GM12864 (cell line): ENCODE measurements at regions not wholly inside any gene's neighbourhood (a gene's known extent, or its start where the extent isn't known, plus 50 kb on each side); places are given as distances from the start of the nearest gene placed in this dataset.
"Not testable (repeated sequence)": the region's sequence is repeated elsewhere in the genome, so short reads cannot be mapped to it uniquely, and the experiment has no call there.

Experiments used
- DNase-seq: peaks from one replicate; pipeline ENCODE4 v3.0.0-alpha.2; 2011; ENCODE audit warnings: low read depth
- H3K4me3 ChIP-seq: 2 replicates; pipeline ENCODE4 v1.5.1; 2011; ENCODE audit warnings: mild to moderate bottlenecking, low read depth, low read length, control low read depth
- TF ChIP-seq, protein P1 (sequence below): IDR thresholded peaks from 2 replicates; pipeline ENCODE4 v1.5.1; 2011; ENCODE audit warnings: low read depth, mild to moderate bottlenecking, moderate library complexity, low read length, control low read depth, inconsistent platforms; ENCODE audit errors: missing control alignments

DNA sequence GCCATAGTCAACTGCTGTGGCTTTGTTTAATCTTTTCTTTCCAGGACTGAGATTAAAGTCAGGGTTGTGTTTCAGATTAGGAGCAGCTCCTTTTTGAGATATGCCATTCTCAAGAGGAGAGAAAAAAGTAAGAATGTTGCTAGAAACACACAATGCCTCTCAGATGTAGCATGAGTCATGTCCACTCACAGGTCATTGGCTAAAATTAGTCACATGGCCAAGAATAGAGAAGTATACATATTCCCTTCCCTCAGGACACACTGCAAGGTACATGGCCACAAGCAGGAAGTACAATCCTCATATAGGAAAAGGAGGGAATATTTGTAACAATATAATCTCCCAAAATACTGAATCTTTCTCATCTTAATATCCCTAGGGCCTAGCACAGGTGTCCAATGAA is 141.9 kb upstream of the PTBP2 start:
- no peak overlapping the region for H3K4me3 ChIP-seq
- TF ChIP-seq, protein P1, sequence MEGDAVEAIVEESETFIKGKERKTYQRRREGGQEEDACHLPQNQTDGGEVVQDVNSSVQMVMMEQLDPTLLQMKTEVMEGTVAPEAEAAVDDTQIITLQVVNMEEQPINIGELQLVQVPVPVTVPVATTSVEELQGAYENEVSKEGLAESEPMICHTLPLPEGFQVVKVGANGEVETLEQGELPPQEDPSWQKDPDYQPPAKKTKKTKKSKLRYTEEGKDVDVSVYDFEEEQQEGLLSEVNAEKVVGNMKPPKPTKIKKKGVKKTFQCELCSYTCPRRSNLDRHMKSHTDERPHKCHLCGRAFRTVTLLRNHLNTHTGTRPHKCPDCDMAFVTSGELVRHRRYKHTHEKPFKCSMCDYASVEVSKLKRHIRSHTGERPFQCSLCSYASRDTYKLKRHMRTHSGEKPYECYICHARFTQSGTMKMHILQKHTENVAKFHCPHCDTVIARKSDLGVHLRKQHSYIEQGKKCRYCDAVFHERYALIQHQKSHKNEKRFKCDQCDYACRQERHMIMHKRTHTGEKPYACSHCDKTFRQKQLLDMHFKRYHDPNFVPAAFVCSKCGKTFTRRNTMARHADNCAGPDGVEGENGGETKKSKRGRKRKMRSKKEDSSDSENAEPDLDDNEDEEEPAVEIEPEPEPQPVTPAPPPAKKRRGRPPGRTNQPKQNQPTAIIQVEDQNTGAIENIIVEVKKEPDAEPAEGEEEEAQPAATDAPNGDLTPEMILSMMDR, result no peak
- no peak for DNase-seq

DNA sequence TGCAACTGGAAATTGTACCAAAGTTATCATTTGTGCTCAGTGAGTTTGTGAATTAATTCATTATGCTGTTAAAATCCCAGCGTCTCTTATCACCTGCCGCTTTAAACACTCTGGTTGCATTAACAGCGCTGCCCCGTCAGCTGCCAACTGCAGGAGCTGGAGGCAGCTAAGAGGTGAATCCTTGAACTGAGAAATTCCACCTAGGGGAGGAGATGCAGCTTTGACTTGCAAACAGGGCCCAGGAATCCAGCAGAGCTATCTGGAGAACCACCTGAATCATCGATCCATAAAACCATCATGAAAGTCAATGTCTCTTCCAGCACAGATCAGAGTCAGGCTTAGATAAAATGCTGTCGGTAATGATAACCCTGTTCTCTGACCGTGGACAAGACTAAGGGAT is 140.7 kb upstream of the PTBP2 start:
- no peak overlapping the region for H3K4me3 ChIP-seq
- TF ChIP-seq, protein P1, result no peak

DNA sequence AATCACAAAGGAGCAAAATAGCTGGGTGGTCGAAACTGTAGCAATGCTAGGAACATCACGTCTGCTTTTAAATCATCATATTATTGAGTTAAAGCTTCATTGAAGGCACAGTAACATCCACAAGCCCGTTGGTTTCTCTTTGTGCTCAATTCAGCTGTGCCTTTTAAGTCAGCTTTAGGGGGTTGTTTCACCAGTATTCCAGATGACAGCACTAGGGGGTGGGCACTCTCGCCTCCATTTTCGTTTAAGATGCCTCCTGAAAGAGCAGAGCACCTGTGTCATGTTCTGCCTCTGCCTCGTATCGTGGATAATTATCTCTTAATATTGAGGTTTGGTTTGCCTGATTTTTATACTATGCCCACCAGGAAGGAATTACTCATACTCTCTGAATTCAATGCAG is 139.8 kb upstream of the PTBP2 start:
- TF ChIP-seq, protein P1, result no peak
- no peak overlapping the region for H3K4me3 ChIP-seq
- DNase-seq, result no peak

More for the DNA sequence above, 140.7 kb upstream of the PTBP2 start:
- DNase-seq, result no peak

DNA sequence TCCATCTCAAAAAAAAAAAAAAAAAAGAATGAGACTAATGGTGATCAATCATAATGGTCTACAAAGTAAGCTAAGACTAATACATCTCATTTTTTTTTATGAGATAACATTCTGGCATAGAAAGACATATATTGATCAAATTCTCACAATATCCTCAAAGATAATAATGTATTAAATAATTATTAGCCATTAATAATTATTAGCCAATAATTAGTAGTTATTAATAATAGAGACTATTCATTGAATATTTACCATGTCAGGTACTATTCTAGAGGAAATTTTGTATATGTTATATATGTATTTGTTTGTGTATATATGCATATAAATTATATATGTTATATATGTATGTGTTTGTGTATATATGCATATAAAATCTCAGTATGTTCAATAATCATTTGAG is 137.7 kb upstream of the PTBP2 start:
- H3K4me3 ChIP-seq, result no peak overlapping the region
- TF ChIP-seq, protein P1, result no peak
- no peak for DNase-seq

DNA sequence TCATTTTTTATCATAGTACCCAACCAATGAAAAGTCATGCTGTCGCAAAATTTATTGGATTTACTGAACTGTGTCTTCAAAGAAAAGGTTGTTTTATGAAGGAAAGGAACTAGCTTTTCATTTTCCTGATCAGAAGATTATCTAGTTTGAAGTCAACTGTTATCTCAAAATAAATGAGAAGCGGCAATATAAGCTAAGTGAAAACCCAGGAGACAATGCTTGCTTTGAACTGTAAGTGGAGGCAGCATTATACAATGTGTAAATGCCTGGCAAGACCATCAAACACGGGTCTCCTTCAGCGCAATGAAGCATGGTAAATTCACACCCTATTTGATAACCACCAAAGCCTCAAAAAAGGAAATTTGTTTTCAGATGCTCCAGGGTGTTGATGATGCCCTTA is 134.4 kb upstream of the PTBP2 start:
- DNase-seq, result no peak
- no peak overlapping the region for H3K4me3 ChIP-seq
- TF ChIP-seq, protein P1, result no peak

DNA sequence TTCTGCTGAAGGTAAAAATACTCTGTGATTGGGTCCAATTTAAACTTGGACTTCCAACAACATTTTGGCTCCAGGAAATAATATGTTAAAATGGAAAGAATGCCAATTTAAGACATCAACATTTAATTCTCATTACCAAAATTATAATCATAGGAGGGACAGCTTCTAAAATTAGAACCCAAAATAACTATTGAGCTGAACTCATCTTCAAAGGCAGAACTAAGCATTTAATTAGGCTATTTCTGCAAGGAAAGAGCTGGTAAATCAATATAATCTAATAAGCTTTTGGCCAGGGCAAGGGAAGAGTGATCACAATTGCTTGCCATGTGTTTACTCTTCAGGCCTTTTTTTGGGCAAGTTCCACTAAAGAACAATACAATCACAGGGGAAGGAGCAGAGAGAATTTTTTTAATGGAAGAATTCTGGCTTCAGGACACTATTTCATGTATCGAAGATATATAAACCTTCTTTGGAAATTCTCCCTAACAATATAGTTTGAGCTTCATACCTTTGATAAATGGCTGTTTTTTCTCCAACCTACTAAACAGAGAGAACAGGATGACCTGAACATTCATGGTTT is 133.1 kb upstream of the PTBP2 start:
- DNase-seq, result no peak
- TF ChIP-seq, protein P1, result no peak
- H3K4me3 ChIP-seq, result no peak overlapping the region

DNA sequence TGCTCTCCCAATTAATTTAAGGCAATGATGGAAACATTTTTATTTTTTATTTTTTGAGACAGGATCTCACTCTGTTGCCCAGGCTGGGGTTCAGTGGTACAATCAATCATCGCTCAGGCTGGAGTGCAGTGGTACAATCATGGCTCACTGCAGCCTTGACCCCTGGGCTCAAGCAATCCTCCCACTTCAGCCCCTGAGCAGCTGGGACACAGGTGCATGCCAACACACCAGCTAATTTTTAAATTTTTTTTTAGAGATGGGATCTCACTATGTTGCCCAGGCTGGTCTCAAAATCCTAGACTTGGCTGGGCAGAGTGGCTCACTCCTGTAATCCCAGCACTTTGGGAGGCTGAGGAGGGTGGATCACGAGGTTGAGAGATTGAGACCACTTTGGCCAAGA is 126.1 kb upstream of the PTBP2 start:
- not testable (repeated sequence) for DNase-seq, H3K4me3 ChIP-seq
